ENCODE measurements at regions not wholly inside any gene's neighbourhood (a gene's known extent, or its start where the extent isn't known, plus 50 kb on each side); places are given as distances from the start of the nearest gene placed in this dataset.

DNA sequence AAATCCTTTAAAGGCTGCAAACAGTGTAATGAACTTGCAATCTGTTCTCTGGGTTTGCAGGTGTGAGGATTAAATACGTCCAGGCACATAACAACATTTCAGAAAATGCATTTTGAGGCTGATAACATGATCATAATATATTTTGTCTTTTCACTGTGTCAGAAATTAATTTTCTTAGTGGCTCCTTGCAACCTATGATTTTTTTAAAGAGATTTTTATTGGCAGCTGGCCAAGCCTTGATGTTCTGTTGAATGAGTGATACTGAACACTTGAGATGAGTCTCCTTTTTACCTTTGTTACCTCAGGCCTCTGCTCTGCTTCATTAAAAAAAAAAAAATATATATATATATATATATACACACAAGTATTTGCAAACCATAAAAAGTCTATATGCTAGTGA, 68.2 kb upstream of the TENM3 start:
- no peak for FAIRE-seq

DNA sequence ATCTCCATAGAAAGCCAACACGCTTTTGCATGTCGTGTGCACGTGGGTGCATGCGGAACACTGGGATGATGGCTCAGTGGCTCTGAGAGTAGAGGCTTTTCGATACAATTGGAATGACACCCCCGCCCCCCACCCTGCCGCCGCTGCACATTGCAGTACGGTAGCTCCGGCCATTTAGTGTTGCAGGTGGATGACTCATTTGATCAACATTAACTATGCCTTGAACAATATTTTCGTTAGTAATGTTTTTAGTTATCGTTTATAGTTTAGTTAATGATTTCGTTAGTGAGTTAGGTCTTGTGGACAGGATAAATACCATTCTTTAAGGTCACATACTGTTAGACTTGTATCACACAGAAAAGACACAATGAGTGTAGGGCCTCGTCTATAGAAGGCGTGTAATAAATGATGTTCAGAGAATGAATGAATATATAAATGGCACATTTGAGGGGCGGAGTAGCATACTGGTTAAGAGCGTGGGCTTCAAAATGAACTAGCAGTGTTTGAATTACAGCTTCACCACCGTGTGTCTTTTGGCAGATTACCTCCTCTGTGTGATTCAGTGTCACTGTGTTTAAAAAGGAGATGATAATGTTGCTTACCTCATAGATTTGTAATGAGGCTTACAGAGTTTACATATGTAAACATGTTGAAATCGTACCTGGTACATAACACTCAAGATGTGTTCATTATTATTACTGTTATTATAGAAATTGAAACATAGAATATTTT, 67.2 kb upstream of the TENM3 start:
- FAIRE-seq = no peak

DNA sequence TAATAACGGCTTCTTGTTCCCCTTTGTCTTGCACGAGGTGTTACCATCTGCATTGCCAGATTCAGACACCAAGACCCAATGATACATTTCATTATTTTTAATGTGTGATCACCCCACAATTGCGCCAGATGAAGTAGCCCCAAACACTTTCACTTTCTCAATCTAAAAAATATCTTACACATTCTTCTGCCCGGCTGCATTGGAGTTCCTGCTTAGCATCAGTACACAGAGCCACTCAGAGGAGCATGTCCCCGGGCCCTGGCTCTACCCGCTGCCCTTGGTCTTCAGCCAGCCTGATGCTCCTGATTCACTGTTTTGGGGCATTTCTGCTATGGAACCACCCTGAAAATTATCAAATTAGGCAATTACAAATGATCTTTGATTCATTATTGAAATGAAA, 66.0 kb upstream of the TENM3 start:
- no peak for FAIRE-seq

DNA sequence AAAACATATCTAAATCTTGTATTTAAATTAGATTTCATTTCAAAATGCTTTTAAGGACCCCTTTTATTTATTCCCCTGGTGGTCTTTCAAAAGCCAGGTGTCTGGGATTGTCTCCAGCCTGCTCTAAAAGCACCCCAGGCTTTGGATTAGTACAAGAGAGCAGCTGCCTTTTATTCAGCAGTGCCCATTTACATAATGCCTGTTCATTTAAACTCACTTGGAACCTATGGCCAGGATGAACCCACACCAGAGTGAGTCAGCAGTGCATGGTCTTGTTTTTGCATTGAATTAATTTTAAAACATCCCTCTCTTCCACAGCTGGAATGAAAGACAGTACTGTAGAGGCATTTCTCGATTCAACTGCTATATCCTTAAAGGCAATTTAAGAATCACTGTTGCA, 64.1 kb upstream of the TENM3 start:
- no peak for FAIRE-seq

DNA sequence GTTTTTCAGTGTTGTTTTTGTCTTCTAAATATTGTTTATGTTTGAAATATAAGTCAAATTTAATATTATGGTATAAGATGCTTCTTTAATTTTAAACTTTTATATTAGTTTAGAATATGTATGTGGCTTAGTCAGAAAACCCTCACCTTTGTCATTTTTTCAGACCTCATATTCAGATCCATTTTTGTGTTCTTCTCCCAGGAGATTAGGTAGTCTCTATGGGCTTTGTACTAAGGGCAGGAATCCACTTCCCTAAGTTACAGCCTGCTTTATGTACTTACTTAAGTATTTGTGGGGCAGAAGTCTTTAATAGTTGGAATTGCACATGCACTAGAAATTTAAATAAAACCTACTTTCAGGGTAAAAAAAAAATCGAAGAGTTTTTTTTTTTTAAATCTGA, 63.5 kb upstream of the TENM3 start:
- FAIRE-seq = no peak

DNA sequence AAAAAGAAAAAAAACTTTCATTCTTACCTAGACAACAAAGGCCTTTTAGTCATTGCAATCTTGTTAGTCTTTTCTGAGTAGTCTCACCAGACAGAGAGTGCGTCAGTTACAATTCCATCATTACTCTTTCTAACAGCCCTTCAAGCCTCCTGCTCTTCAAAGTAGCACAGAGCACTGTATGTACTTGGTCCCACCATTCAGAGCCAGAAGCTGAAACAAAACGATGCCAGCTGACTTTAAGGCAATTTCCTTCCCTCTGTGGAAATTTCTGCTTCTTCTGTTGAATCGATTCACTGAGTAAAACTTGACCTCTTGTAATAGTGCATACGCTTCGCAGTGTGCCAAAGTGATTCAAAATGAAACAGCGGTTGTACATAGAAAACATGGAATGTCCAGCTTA, 57.7 kb upstream of the TENM3 start:
- FAIRE-seq = no peak

DNA sequence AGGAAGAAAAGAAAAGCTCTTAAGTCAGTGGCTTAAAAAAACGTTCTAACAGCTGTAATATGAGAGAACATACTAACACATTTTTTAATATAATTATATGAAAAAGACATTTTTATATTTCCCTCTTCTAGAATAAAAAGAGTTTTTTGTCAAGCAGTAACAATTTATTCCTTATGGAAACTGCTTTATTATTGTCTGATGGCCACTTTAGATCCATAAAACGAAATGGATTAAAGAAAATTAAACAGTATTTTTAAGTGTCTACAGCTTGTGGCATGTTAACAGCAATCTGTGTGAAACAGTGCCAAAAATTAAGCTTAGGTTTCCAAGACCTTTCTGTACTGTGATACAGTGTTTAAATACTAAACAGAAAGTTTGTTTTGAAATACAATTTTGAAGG, 55.5 kb upstream of the TENM3 start:
- FAIRE-seq = no peak

DNA sequence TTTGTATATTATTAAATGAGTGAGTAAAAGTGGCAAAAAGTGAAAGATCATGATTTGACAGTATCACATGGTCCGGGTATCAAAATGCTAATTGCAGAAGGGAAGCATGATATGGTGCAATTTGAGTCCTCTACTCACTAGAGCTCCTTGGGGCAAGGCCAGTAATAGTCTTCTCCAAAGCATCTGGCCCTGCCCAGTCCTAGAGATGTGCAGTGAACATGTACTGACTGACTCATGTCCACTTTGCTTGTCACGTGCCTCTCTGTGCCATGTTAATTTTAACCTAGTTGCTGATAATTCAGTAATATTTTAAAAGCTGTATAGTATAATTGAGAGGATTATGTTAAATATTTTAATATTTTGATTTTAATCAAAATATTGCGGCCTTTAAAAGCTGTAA, 54.6 kb upstream of the TENM3 start:
- no peak for FAIRE-seq

DNA sequence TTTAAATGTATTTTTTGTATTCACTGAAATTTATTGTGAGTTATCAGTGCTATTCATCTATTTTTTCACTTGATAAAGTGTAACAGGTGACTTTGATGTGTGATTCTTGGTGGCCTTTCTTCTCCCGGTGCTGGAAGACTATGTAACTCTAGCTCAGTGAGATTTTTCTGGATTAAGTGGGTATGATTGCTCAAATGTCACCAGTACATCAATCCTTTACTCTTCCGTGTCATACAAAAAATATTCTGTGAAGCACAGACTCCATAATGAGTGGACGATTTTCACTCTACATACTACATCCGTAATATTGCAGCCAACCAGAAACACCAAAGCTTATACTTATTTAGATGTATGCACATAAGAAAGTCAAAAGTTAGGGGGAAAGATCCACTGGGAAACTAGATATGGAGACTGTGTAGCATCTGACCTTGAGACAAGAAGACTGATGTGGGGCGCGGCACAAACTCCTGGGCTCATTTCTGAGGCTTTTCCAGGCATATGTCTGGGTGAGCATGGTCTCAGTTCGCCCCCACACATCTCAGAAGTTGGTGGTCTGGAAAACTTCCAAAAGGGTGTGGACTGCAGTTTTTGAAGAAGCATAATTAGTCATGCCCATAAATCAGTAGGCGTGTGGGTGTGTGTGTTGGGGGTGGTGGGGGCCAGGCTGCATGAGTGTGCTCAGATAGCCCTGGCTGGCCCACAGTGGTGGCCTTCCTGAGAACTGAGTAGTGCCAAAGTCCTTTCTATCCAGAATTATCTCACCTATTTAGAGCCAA, 53.9 kb upstream of the TENM3 start:
- no peak for FAIRE-seq

DNA sequence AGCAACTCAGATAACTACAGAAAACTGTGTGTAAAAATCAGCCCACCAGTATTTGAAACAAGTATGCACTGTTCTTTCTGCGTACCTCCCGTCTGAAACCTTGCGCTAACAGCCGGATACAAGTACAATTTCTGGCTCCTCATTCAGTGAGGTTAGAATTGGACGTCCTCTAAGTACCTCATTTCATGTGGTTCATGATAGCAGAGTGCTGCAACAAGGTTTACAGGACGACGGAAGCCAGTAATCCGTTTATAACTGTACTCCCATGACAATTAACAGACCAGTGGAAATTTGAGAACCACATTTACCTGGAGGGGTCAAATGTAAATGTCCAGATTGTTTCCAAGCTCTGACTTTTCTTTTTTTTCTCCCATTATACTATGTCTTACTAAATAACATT, 52.9 kb upstream of the TENM3 start:
- no peak for FAIRE-seq

DNA sequence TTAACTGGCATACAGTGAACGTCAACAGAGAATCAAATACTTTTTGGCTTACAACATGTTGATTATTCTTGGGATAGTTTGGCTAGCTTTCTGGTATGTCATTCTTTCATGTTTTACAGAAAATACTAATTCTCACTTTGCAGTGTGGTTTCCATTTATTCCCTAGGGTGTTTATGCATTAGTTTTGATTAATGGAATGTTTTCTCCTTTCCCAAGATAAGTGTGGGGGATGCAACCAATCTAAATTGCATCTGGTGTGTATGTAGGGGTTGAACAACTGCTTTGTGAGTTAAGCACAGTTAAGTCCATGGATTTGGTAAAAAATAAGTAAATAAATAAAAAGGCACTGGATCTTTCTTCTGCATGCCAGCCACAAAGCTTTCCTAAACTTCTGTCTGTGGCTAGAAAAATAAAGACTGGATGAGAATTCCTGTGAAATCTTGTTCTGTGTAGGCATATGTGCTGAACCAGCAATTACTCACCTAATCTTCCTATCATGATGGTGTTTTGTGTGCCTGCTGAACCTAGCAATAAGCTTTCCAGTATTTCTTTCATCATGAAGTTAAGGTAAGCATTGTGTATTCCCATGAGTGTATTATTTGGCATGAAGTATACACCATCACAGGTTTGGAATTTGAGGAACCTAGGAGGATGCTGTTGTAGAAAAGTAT, 50.6 kb upstream of the TENM3 start:
- FAIRE-seq = no peak

DNA sequence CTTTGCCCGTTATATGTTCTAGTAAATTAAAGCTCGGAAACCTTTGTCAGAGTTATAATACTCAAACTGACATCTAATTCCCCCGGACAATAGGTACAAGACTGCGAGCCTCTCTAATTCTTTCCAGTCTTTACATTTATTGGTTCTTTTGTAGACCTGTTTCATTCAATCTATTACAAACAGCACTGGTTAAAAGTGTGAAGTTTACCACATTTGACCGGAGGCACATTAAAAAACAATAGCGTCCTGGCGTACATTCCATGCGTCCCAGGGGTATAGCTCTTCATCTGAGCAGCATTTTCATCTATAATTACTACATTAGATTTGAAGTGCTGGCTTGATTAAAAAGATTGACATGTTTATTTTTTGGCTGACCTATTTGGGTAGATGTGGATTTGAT, 49.9 kb upstream of the TENM3 start:
- no peak for FAIRE-seq
